RWPE1 (cell line): ENCODE measurements at regions not wholly inside any gene's neighbourhood (a gene's known extent, or its start where the extent isn't known, plus 50 kb on each side); places are given as distances from the start of the nearest gene placed in this dataset.

Source experiments
- CTCF ChIA-PET: fragments of 350-600 bp; sonication (Branson Sonifier 250); formaldehyde crosslinking; extraction: SDS; loops from one replicate; lab custom pipeline; 2021; lab: Yijun Ruan, JAX
- POLR2A ChIA-PET: fragments of 400-600 bp; formaldehyde crosslinking; extraction: SDS; loops from one replicate; lab custom pipeline; 2020; ENCODE audit warnings: antibody characterized with exemption; ENCODE audit not compliant: low non-redundant PET; lab: Yijun Ruan, JAX
- DNase-seq: peaks from one replicate; pipeline ENCODE4 v3.0.0; 2012; ENCODE audit warnings: low spot score
- H3K27ac ChIP-seq: fragments of 450-650 bp; 2 replicates; pipeline ENCODE4 v1.5.1; 2017
- CTCF ChIP-seq: fragments of 450-650 bp; conservative IDR thresholded peaks from 2 replicates; pipeline ENCODE4 v1.5.1; 2017; ENCODE audit warnings: low read depth, mild to moderate bottlenecking

GRCh38 chr4:144504883-144505282 lies 141.1 kb upstream of the HHIP start:
- no peak for TF ChIP-seq CTCF
- POLR2A ChIA-PET: no interaction called here
- DNase-seq: no peak
- CTCF ChIA-PET: no interaction called here
- H3K27ac ChIP-seq: no peak overlapping the region

GRCh38 chr4:144507311-144508101 lies 138.4 kb upstream of the HHIP start:
- no peak overlapping the region for H3K27ac ChIP-seq
- no peak for DNase-seq
- ChIA-PET POLR2A (no interaction called here), CTCF (no interaction called here)
- TF ChIP-seq CTCF: no peak

DNA sequence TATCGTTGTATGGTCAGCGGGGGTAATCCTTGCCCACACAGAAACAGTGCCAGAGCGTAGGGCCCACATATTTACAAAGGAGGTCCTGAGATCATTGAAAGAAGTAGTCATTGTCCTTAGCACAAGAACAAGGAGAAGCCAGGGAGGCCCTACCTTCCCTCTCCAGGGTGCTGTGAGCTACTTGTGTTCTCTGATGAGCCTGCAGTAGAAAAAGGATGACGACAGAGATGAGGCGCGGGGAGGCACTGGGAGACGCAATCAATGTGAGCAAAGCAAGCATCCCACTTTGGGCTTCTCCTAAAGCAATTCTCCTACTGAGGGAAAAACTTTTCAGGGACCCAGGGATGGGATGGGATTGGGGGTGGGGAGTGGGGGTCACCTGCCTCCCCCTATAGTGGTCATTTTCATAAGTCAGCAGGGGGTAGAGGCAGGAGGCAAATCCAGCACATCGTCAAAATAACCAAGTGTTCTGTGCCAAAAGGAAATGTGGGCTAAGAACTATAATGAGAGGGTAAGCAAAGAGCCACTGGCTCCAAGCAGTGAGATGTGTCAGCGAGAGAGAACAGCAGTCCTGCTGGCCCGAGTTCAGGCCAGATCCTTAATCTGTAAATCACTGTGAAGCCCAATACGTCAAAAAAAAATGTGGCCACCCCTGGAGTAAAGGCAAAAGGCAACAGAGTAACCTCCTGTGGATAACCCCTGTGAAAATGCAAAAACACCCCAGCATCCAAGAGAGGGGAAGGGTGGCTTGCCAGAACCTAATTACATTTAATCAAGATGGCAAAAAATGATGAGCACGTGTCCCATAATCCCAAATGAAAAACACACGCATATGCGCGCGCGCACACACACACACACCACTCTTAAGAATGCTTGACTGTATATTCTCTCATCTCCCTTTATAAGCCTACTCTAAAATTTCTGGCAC lies 136.6 kb upstream of the HHIP start:
- H3K27ac ChIP-seq: no peak overlapping the region
- DNase-seq: no peak
- ChIA-PET CTCF (no interaction called here), POLR2A (no interaction called here)
- TF ChIP-seq CTCF: no peak

- POLR2A ChIA-PET: no interaction called here
- no peak for TF ChIP-seq CTCF
- no peak for DNase-seq
- H3K27ac ChIP-seq: no peak overlapping the region
- CTCF ChIA-PET: no interaction called here
Observed at GRCh38 chr4:144514736-144515135, 131.2 kb upstream of the HHIP start.

DNA sequence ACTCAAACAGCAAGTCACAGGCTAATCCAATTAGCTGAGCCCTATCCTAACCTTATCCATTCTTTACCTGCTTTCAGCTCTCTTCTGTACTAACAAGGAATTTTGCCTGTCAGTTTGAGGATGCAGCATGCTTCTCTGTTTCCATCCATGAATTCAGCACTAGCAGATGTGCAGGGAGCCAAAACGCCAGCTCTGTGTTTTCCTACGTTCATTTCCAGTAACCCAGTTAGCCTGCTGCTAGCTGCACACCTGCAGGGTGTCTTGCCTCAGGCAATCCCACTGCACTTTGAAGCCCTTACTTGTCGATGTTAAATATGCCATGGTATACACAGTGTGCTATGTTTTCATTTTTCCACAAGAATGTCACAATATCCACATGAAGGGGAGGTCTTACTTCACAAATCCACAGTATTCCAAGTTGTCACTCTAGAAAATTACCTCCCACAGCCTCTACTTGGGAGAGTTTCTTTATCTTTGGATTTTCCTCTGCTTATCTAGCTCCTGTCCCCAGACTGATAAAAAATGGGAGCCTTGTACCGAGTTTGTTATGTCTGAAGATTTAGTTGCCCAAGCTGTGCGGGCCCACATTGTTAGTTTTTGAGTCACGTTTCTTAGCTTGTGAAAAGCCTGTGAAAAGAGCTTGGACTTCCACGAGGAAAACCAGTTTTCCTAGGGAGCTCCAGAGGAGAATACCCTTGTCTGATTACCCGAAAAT lies 127.6 kb upstream of the HHIP start:
- CTCF ChIA-PET: no interaction called here
- DNase-seq: no peak
- POLR2A ChIA-PET: no interaction called here
- no peak for TF ChIP-seq CTCF
- H3K27ac ChIP-seq: no peak overlapping the region

- no peak overlapping the region for H3K27ac ChIP-seq
- ChIA-PET CTCF (interaction anchor here (0.5 kb wide), 1 partner anchor 10 kb away, joined by 3 read pairs; no protein-coding TSS in a partner anchor), POLR2A (no interaction called here)
- DNase-seq: no peak
- no peak for TF ChIP-seq CTCF
Observed at GRCh38 chr4:144531841-144532240, 114.1 kb upstream of the HHIP start.
